GM12878 (cell line): ENCODE measurements at regions not wholly inside any gene's neighbourhood (a gene's known extent, or its start where the extent isn't known, plus 50 kb on each side); places are given as distances from the start of the nearest gene placed in this dataset.

Source experiments
- ATAC-seq: fragments of 200-7000 bp; cut with Tn5 transposase; 3 replicates; pipeline ENCODE4 v1.9.1; 2020; ENCODE audit warnings: mild to moderate bottlenecking, moderate library complexity
- BruUV-seq: library from RNA; stranded (reverse); fragments of 400-500 nt; replicated peaks from 2 replicates; lab custom pipeline; 2021; lab: Mats Ljungman, UMichigan
- CTCF ChIA-PET: fragments of 300-600 bp; sonication (Branson Sonifier 250); formaldehyde crosslinking; extraction: SDS; loops from one replicate; lab custom pipeline; 2021; ENCODE audit warnings: inconsistent platforms; lab: Yijun Ruan, JAX
- POLR2A ChIA-PET: fragments of 350-600 bp; formaldehyde crosslinking; extraction: SDS; loops from one replicate; lab custom pipeline; 2021; ENCODE audit warnings: inconsistent platforms; lab: Charles Lee
- RAD21 ChIA-PET: fragments of 300-600 bp; sonication (Branson Sonifier 250); formaldehyde crosslinking; loops from one replicate; lab custom pipeline; 2023; ENCODE audit warnings: antibody characterized with exemption; ENCODE audit not compliant: unreplicated experiment; lab: Charles Lee
- SMC1A ChIA-PET: fragments of 300-600 bp; sonication (Branson Sonifier 250); formaldehyde crosslinking; loops from one replicate; lab custom pipeline; 2023; ENCODE audit not compliant: unreplicated experiment, uncharacterized antibody; lab: Charles Lee
- DNase-seq: peaks from one replicate; pipeline ENCODE4 v3.0.0-alpha.2; 2011; ENCODE audit warnings: low read depth, low spot score
- FAIRE-seq: peaks from 3 replicates; lab custom pipeline; 2011; peaks lifted over from hg19 to GRCh38; lab: Jason Lieb, UNC
- H2AFZ ChIP-seq: 2 replicates; pipeline ENCODE4 v1.6.0; 2011; ENCODE audit warnings: low read depth, low read length, control low read depth; ENCODE audit not compliant: control insufficient read depth
- H3K27ac ChIP-seq: 2 replicates; pipeline ENCODE4 v1.5.1; 2011; ENCODE audit warnings: control low read depth; ENCODE audit not compliant: control insufficient read depth, insufficient read depth
- H3K27me3 ChIP-seq, 2 experiments: replicated peaks in 1 of 2; 2 replicates each; pipeline versions ENCODE4 v1.6.0 to v1.6.1; 2011; ENCODE audit warnings: low read length in 1 of 2; ENCODE audit not compliant: control insufficient read depth in 2 of 2, insufficient read depth in 2 of 2
- H3K36me3 ChIP-seq, 2 experiments: 2 replicates each; pipeline ENCODE4 v1.5.1; 2011; ENCODE audit warnings: low read length in 1 of 2; ENCODE audit not compliant: control insufficient read depth in 2 of 2, insufficient read depth in 2 of 2
- H3K4me1 ChIP-seq: 2 replicates; pipeline ENCODE4 v1.6.1; 2011; ENCODE audit warnings: mild to moderate bottlenecking, low read length, moderate library complexity, mixed read lengths; ENCODE audit not compliant: control insufficient read depth, insufficient read depth
- H3K4me2 ChIP-seq: 2 replicates; pipeline ENCODE4 v1.6.0; 2011; ENCODE audit warnings: control low read depth; ENCODE audit not compliant: control insufficient read depth, insufficient read depth
- H3K4me3 ChIP-seq: fragments of 200-600 bp; sonication (generic); 2 replicates; pipeline ENCODE4 v1.5.1; 2016
- H3K79me2 ChIP-seq: 2 replicates; pipeline ENCODE4 v1.6.0; 2011; ENCODE audit warnings: low read length; ENCODE audit not compliant: control insufficient read depth, insufficient read depth
- H3K9ac ChIP-seq: 2 replicates; pipeline ENCODE4 v1.8.0; 2011; ENCODE audit warnings: low read length, control low read depth, mixed read lengths; ENCODE audit not compliant: control insufficient read depth, insufficient read depth
- H3K9me3 ChIP-seq: replicated peaks from 3 replicates; pipeline ENCODE4 v1.5.1; 2011; ENCODE audit warnings: mild to moderate bottlenecking, low read length; ENCODE audit not compliant: control insufficient read depth, insufficient read depth
- H4K20me1 ChIP-seq: 2 replicates; pipeline ENCODE4 v1.6.0; 2011; ENCODE audit not compliant: control insufficient read depth, insufficient read depth
- CTCF ChIP-seq, 3 experiments: IDR thresholded peaks in 2 of 3; conservative IDR thresholded peaks in 1 of 3; 2 replicates each; pipeline ENCODE4 v1.5.1; 2011; ENCODE audit warnings: low read depth in 3 of 3, low read length in 3 of 3, mild to moderate bottlenecking in 3 of 3, control low read depth in 2 of 3, moderate library complexity in 2 of 3, inconsistent platforms in 1 of 3, mixed read lengths in 1 of 3; ENCODE audit not compliant: control insufficient read depth in 2 of 3, insufficient read depth in 1 of 3; ENCODE audit errors: extremely low read depth in 1 of 3
- E4F1 ChIP-seq: fragments of 450-650 bp; IDR thresholded peaks from 2 replicates; pipeline ENCODE4 v1.6.1; 2018; ENCODE audit warnings: borderline replicate concordance, mild to moderate bottlenecking; ENCODE audit not compliant: partially characterized antibody
- HDAC6 ChIP-seq: fragments of 200-600 bp; sonication (generic); IDR thresholded peaks from one replicate; pipeline ENCODE4 v1.8.0; 2017; ENCODE audit warnings: antibody characterized with exemption; ENCODE audit not compliant: unreplicated experiment
- HSF1 ChIP-seq: fragments of 150-350 bp; IDR thresholded peaks from 2 replicates; pipeline ENCODE4 v1.6.1; 2014; ENCODE audit warnings: mild to moderate bottlenecking, low read depth, low read length
- NFXL1 ChIP-seq: fragments of 450-650 bp; IDR thresholded peaks from 2 replicates; pipeline ENCODE4 v1.6.1; 2017; ENCODE audit warnings: antibody characterized with exemption, mild to moderate bottlenecking, borderline replicate concordance
- REST ChIP-seq: IDR thresholded peaks from 2 replicates; pipeline ENCODE4 v1.6.1; 2012; ENCODE audit warnings: mild to moderate bottlenecking, low read depth, low read length
- SRF ChIP-seq, 2 experiments: IDR thresholded peaks; 2 replicates each; pipeline ENCODE4 v1.6.1; 2011; ENCODE audit warnings: low read depth in 2 of 2, low read length in 2 of 2, mild to moderate bottlenecking in 1 of 2, moderate library complexity in 1 of 2
- TBL1XR1 ChIP-seq: IDR thresholded peaks from 2 replicates; pipeline ENCODE4 v1.6.1; 2012; ENCODE audit warnings: low read depth, low read length, improper control_type of control experiment
- WGBS: methylation state at CpG from one replicate; pipeline ENCODE4 v1.1.6; 2016; ENCODE audit warnings: low lambda C conversion rate; ENCODE audit not compliant: insufficient replicate concordance, insufficient coverage; ENCODE audit errors: missing lambda C conversion rate; 5-methylcytosine and 5-hydroxymethylcytosine counted together
- in situ Hi-C: fragments of 300-500 bp; cut with MboI; formaldehyde crosslinking; loops from 9 replicates; pipeline ENCODE4 v1.14.3; 2018; ENCODE audit warnings: mixed read lengths
- intact Hi-C: fragments of 100-400 bp; cut with micrococcal nuclease; formaldehyde crosslinking; loops from one replicate; pipeline ENCODE4 v1.14.2; 2022; ENCODE audit not compliant: unreplicated experiment

GRCh38 chr11:130779267-130779666, 137.0 kb downstream of the SNX19 start:
- ATAC-seq, result no peak

More at GRCh38 chr11:130779267-130779666, 137.0 kb downstream of the SNX19 start:
- no peaks in the 10 kb centered on the region; the same call in 2 of the 3 replicates for H3K9me3 ChIP-seq
- ChIA-PET SMC1A (no interaction called here), POLR2A (no interaction called here), RAD21 (no interaction called here), CTCF (no interaction called here)
- no peak for DNase-seq
- FAIRE-seq, result no peak
- intact Hi-C loops (no loop called here), in situ Hi-C loops (no loop called here)
- BruUV-seq, result no TSS peak
- WGBS, result 57% methylated on average over 1 of the region's 1 CpG
- H2AFZ ChIP-seq, result no peak overlapping the region
- H3K79me2 ChIP-seq, result no peaks in the 10 kb centered on the region
- no peak overlapping the region for H3K4me2 ChIP-seq
- no peaks in the 10 kb centered on the region for H3K36me3 ChIP-seq
- TF ChIP-seq SRF (IDR thresholded peaks at IDR 0.05; ENCODE audit: low read depth in 2 of 2, low read length in 2 of 2), result no peak
- TF ChIP-seq NFXL1, result no peak
- TF ChIP-seq TBL1XR1, result no peak
- no peak for TF ChIP-seq HSF1
- TF ChIP-seq HDAC6, result no peak
- TF ChIP-seq CTCF (IDR thresholded peaks at IDR 0.05 in 2 of 3, conservative IDR thresholded peaks at IDR 0.05 in 1 of 3; ENCODE audit: control insufficient read depth in 2 of 3, extremely low read depth in 1 of 3, insufficient read depth in 1 of 3, low read depth in 3 of 3, low read length in 3 of 3), result no peak
- no peak for TF ChIP-seq E4F1
- no peak for TF ChIP-seq REST
- H3K27ac ChIP-seq, result no peak overlapping the region
- H4K20me1 ChIP-seq, result no peaks in the 10 kb centered on the region
- H3K27me3 ChIP-seq, result peaks cover 0 to 2% of the 10 kb centered on the region in 2 experiments; a peak in 1 of 4 replicates
- H3K9ac ChIP-seq, result no peak overlapping the region
- no peaks in the 10 kb centered on the region for H3K4me1 ChIP-seq
- no peak overlapping the region for H3K4me3 ChIP-seq
